CD4-positive, alpha-beta T cell treated with Interleukin-1 beta for 1 hour (primary cell): ENCODE measurements at regions not wholly inside any gene's neighbourhood (a gene's known extent, or its start where the extent isn't known, plus 50 kb on each side); places are given as distances from the start of the nearest gene placed in this dataset.

Experiments used
- DNase-seq, 2 donors: peaks; one replicate each; pipeline ENCODE4 v3.0.0-alpha.2; 2020 to 2022

DNA sequence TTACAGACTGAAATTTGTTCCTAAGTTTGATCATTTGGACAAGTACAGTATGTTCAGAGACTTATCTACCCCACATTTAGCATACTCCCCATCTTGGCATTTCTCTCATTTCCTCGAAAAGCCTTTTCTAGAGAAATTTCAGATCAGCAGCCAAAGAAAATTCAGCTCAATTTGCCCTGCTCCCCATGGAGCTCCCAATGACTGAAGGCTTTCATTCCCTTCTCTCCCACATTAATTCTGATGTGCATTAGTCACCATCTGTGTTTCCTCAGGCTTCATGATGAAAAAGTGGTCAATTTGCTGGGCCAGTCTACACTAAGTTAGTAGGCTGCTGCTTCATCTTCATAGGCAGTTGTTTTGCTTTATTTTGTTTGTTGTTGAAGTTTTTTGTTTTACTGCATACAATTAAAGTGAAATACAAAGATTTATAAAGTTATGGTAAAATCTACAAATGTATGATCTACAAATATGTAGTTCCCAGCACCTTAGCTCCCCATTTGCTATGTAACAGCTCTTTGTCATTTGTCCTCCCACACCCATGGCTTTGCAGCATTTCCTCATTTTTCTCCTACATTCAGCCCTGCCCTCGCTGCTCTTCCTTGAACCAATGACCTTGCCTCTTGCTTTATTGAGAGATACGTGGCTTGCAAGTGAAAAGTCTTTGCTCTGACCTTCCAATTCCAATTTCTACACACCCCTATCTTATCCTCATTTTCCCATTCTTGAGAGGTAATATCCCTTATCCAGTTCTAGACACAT, 193.9 kb downstream of the ANAPC10 start:
- DNase-seq = no peak

DNA sequence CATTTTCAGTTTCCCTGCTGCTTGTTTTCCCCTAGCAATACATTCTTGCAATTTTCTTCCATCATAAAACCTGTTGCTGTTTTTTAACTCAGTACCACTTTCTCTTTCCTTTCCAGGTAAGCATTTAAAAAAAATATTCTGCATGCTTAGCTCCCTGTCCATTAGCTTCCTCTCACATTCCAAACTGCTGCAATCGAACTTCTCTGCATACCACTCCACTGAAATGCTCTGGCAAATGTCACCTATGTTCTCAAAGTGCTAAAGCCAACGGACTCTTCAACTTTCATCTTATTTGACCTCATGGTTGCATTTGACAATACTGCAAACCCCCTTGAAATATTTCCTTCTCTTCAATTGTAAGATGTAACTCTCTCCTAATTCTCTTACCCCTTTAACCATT, 192.7 kb downstream of the ANAPC10 start:
- DNase-seq = no peak

DNA sequence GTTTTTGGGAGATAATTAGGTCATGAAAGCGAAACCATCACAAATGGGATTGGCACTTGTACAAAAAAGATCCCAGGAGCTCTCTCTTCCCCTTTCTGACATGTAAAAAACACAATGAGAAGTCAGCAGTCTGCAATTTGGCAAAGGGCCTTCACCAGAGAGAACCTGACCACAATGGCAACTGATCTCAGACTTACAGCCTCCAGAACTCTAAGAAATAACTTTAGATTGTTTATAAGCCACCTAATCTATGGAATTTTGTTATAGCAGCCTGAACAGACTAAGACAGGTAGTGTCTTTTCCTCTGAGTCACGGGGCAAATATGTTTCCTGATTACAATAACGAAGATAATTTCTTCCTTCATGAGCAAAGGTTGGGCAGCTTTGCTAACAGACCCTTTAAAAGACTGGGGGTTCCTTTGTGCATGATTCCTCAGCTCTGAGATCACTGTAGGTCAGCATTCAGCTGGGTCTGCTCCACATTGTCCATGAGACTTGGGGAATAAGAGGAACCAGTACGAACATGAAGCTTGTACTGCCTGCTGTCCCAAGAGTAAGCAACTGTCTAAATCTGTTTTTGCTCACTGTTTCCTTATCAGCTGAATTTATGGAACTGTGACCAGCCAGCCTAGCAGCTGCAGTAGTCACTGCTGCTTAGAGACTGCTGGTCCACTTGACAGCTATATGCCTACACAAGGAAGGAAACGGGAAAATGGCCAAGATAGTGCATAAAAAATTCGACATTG, 191.6 kb downstream of the ANAPC10 start:
- DNase-seq = no peak

GRCh38 chr4:144910723-144911122, 187.3 kb downstream of the ANAPC10 start:
- no peak for DNase-seq
